ENCODE measurements at regions not wholly inside any gene's neighbourhood (a gene's known extent, or its start where the extent isn't known, plus 50 kb on each side); places are given as distances from the start of the nearest gene placed in this dataset.
A peak's percentile ranks its signal among the peaks of the same experiment; 100 is the strongest.

DNA sequence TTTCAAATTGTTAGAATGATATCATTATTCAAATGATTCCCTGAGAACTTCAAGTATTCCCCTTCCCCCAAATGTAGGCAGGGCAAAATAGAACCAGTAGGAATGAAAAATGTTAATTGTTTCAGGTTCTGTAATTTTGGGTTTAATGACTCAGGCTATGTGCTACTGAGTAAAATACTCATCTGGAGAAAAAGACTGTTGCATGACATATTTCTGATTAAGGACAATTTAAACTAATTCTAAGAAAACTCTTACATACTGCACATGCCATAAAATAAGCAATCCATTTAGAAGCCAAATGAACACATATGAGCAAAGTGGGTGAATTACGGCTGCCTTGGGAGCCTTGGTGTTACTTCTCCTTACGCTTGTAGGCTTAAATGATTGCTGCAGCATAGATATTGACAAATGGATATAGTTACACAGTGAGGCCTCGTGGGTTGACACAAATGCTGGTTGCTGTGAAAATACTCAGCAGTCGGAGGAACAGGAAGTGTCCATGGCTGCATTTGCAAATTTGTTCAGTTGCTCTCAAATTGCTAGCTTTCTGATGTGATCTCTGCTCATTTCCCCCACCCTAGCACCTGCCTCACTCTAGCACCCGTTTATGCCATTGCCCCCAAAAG is 174.9 kb upstream of the DMAC1 start:
- DNase-seq (ENCODE audit: low read depth), result peak; percentile 84
- no peak overlapping the region for H3K4me3 ChIP-seq (ENCODE audit: low read depth, low read length)
- TF ChIP-seq MYC (IDR thresholded peaks at IDR 0.05; ENCODE audit: low read depth, low read length) (peak; percentile 77), POLR2A (IDR thresholded peaks at IDR 0.05; ENCODE audit: extremely low read depth, insufficient read length) (no peak)
- TF ChIP-seq, protein P1, sequence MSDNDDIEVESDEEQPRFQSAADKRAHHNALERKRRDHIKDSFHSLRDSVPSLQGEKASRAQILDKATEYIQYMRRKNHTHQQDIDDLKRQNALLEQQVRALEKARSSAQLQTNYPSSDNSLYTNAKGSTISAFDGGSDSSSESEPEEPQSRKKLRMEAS (IDR thresholded peaks at IDR 0.05; ENCODE audit: low read depth, low read length), result peak; percentile 86
- TF ChIP-seq, protein P2, sequence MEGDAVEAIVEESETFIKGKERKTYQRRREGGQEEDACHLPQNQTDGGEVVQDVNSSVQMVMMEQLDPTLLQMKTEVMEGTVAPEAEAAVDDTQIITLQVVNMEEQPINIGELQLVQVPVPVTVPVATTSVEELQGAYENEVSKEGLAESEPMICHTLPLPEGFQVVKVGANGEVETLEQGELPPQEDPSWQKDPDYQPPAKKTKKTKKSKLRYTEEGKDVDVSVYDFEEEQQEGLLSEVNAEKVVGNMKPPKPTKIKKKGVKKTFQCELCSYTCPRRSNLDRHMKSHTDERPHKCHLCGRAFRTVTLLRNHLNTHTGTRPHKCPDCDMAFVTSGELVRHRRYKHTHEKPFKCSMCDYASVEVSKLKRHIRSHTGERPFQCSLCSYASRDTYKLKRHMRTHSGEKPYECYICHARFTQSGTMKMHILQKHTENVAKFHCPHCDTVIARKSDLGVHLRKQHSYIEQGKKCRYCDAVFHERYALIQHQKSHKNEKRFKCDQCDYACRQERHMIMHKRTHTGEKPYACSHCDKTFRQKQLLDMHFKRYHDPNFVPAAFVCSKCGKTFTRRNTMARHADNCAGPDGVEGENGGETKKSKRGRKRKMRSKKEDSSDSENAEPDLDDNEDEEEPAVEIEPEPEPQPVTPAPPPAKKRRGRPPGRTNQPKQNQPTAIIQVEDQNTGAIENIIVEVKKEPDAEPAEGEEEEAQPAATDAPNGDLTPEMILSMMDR (IDR thresholded peaks at IDR 0.05; ENCODE audit: low read depth, low read length), result no peak

DNA sequence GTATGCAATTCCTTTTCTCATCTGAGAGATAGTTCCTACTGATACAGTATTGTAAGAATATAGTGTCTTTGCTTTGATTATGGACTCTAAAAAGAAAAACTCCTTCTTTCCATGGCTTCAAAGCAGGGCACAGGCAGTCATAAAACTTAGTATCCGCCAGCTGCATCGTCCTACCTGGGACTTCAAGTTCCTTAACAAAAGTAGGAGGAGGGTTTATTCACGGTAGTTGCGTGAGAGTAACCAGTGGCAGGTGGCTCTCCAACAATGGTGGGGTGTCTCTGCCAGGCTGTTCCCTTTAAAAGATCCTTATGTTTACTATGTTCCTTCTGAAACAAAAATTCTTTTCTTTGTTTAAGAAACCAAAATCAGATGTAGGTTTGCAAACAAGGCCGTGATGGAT is 173.5 kb upstream of the DMAC1 start:
- TF ChIP-seq MYC (IDR thresholded peaks at IDR 0.05; ENCODE audit: low read depth, low read length) (no peak), POLR2A (IDR thresholded peaks at IDR 0.05; ENCODE audit: extremely low read depth, insufficient read length) (no peak)
- TF ChIP-seq, protein P1 (IDR thresholded peaks at IDR 0.05; ENCODE audit: low read depth, low read length), result no peak
- DNase-seq (ENCODE audit: low read depth), result no peak
- no peak overlapping the region for H3K4me3 ChIP-seq (ENCODE audit: low read depth, low read length)

DNA sequence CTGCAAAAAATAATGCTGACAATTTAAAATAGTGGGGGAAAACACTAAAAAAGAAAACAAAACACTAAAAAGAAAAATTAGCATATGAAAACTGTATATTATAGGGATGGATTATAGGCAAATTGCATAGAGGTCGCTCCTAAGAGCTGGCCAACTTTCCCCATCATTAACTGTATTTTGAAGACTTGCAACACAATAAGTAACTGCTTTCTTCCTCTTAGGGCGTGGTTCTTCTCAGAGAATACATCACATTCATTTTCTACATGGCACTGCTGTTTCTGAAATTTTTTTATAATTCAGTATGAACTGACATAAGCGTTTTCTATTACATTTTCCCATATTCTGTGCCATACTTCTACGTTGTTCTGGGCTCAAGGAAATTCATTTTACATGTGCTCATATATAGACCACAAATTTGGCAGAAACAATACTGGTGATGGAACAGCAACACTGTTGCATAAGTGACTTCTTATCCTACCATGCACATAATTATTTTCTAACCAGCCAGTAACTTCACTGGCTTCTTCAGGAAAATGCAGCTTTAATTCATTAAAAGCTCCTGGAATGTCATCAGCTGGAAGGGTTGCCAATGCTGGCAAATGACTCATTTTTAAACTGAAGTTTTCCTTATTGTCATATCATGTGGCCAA is 171.2 kb upstream of the DMAC1 start:
- no peak for TF ChIP-seq POLR2A (IDR thresholded peaks at IDR 0.05; ENCODE audit: extremely low read depth, insufficient read length)
- TF ChIP-seq, protein P1 (IDR thresholded peaks at IDR 0.05; ENCODE audit: low read depth, low read length), result 0 out of 2 replicates have a peak, but pooled peaks have one; percentile 6
- peak; percentile 60 for DNase-seq (ENCODE audit: low read depth)
- no peak overlapping the region for H3K4me3 ChIP-seq (ENCODE audit: low read depth, low read length)

DNA sequence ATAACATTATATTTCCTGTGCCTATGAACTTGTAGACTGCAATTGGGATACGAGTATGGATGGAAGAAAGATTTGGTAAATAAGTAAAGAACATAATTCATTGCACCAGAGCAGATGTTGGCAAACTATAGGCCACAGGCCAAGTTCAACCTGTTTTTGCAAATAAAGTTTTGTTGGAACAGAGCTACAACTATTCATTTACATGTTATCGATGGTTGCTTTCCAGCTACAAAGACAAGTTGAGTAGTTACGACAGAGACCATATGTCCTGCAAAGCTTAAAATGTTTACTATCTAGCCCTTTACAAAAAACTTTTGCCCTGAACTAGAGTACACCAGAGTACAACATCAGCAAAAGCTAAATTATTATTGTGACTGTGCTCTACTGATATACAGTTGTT is 169.1 kb upstream of the DMAC1 start:
- no peak overlapping the region for H3K4me3 ChIP-seq (ENCODE audit: low read depth, low read length)
- DNase-seq (ENCODE audit: low read depth), result no peak
- no peak for TF ChIP-seq MYC (IDR thresholded peaks at IDR 0.05; ENCODE audit: low read depth, low read length)
- TF ChIP-seq, protein P1 (IDR thresholded peaks at IDR 0.05; ENCODE audit: low read depth, low read length), result no peak
- TF ChIP-seq, protein P2 (IDR thresholded peaks at IDR 0.05; ENCODE audit: low read depth, low read length), result no peak
- TF ChIP-seq POLR2A (IDR thresholded peaks at IDR 0.05; ENCODE audit: extremely low read depth, insufficient read length), result no peak

DNA sequence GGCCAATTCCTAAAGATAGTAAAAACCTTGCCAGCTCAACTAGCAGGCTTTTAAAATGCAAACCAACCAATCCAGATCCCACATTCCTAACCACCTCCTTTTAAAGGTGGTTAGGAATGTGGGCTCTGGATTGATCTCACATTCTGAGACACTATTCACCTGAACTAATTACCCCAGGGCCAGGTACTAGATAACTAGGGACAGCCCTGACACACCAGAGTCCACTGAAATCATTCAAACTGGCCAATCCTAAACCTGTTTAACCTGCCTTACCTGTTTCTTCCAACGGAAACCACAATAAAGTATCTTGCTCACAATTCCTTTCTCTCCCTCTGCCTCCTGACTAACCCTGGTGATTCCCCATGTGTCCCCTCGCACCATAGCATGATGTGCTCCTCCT is 168.3 kb upstream of the DMAC1 start:
- no peak for DNase-seq (ENCODE audit: low read depth)
- peak overlapping the region; percentile 26 for H3K4me3 ChIP-seq (ENCODE audit: low read depth, low read length)
- TF ChIP-seq, protein P2 (IDR thresholded peaks at IDR 0.05; ENCODE audit: low read depth, low read length), result no peak
- TF ChIP-seq POLR2A (IDR thresholded peaks at IDR 0.05; ENCODE audit: extremely low read depth, insufficient read length) (no peak), MYC (IDR thresholded peaks at IDR 0.05; ENCODE audit: low read depth, low read length) (no peak)
- TF ChIP-seq, protein P1 (IDR thresholded peaks at IDR 0.05; ENCODE audit: low read depth, low read length), result no peak

DNA sequence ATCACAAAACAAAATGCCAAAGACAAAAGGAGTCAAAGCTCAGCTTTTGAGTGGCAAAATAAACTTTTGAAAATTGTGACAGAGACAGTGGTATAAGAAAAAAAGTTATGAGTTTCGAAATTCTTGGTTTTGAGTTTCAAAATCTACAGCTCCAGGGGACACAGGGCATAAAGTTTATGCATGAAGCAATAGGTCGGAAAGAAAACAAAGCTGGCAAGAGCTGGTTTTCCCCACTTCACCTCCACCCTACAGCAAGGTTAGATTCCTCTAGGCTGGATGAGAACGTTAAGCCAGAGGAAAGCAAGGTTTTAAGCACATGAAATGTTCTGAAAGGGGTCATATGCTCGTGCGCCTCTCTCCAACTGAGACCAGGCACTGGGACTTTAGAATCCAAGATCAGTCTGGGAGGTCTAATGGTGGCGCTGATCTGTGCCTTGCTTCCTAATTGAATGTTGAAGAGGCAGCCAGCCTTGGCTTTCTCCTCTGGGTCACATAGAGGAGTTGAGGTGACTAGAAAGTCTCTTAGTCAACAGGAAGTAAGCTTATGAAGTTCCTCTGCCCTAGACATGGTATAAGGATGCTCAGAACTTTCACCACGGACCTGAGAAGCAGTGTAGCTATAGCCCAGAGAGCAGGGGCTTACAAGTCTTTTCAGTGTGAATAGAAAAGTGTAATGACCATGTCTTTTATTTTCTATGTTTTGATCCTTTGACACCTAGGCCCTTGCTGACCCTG is 167.7 kb upstream of the DMAC1 start:
- H3K4me3 ChIP-seq (ENCODE audit: low read depth, low read length), result peak overlapping the region; percentile 26
- TF ChIP-seq, protein P1 (IDR thresholded peaks at IDR 0.05; ENCODE audit: low read depth, low read length), result peak; percentile 46
- peak; percentile 49 for TF ChIP-seq MYC (IDR thresholded peaks at IDR 0.05; ENCODE audit: low read depth, low read length)
- TF ChIP-seq, protein P2 (IDR thresholded peaks at IDR 0.05; ENCODE audit: low read depth, low read length), result no peak
- TF ChIP-seq POLR2A (IDR thresholded peaks at IDR 0.05; ENCODE audit: extremely low read depth, insufficient read length), result no peak
- peak; percentile 90 for DNase-seq (ENCODE audit: low read depth)

Measured in NB4 (cell line).